AG04449 (cell line): ENCODE measurements at regions not wholly inside any gene's neighbourhood (a gene's known extent, or its start where the extent isn't known, plus 50 kb on each side); places are given as distances from the start of the nearest gene placed in this dataset.

Experiments
- CTCF ChIA-PET: fragments of 350-600 bp; formaldehyde crosslinking; extraction: SDS; loops from one replicate; lab custom pipeline; 2021; ENCODE audit warnings: antibody characterized with exemption; lab: Yijun Ruan, JAX
- POLR2A ChIA-PET: fragments of 400-600, 350-600 bp; formaldehyde crosslinking; extraction: SDS; loops from one replicate; lab custom pipeline; 2020; ENCODE audit warnings: antibody characterized with exemption, inconsistent platforms; lab: Yijun Ruan, JAX
- DNase-seq: peaks from one replicate; pipeline ENCODE4 v3.0.0-alpha.2; 2010; ENCODE audit warnings: low read depth, low spot score
- H3K4me3 ChIP-seq: 2 replicates; pipeline ENCODE4 v1.5.1; 2011; ENCODE audit warnings: low read depth, mild to moderate bottlenecking, control low read depth, low read length
- CTCF ChIP-seq: IDR thresholded peaks from one replicate; pipeline ENCODE4 v1.5.1; 2011; ENCODE audit warnings: mild to moderate bottlenecking, moderate library complexity, low read length, control low read depth, inconsistent platforms; ENCODE audit not compliant: insufficient read depth; ENCODE audit errors: missing control alignments

GRCh38 chr14:30256627-30257026 lies 302.3 kb upstream of the G2E3 start:
- CTCF ChIA-PET = interaction anchor here (7.9 kb wide), 1 partner anchor 14 kb away, joined by 62 read pairs; no protein-coding TSS in a partner anchor
- POLR2A ChIA-PET = no interaction called here
- no peak overlapping the region for H3K4me3 ChIP-seq
- DNase-seq = no peak
- no peak for TF ChIP-seq CTCF

GRCh38 chr14:30257946-30258661 lies 300.9 kb upstream of the G2E3 start:
- CTCF ChIA-PET = interaction anchor here (0.9 to 7.9 kb wide), 4 partner anchors 8 to 1503 kb away, joined by 3 to 62 read pairs (median 4); no protein-coding TSS in a partner anchor
- TF ChIP-seq CTCF = no peak
- H3K4me3 ChIP-seq = no peak overlapping the region
- DNase-seq = no peak
- POLR2A ChIA-PET = interaction anchor here (0.6 kb wide), 1 partner anchor 976 kb away, joined by 3 read pairs; no protein-coding TSS in a partner anchor

GRCh38 chr14:30260833-30261607 lies 297.9 kb upstream of the G2E3 start:
- DNase-seq = no peak
- POLR2A ChIA-PET = no interaction called here
- no peak for TF ChIP-seq CTCF
- H3K4me3 ChIP-seq = no peak overlapping the region
- CTCF ChIA-PET = interaction anchor here (2.7 to 7.9 kb wide), 2 partner anchors 10 to 23 kb away, joined by 9 to 62 read pairs; no protein-coding TSS in a partner anchor

- no peak for TF ChIP-seq CTCF
- ChIA-PET CTCF (interaction anchor here (0.8 to 11.5 kb wide), 3 partner anchors 9 to 21 kb away, joined by 3 to 169 read pairs (median 5); no protein-coding TSS in a partner anchor), POLR2A (no interaction called here)
- no peak for DNase-seq
- no peak overlapping the region for H3K4me3 ChIP-seq
Observed at GRCh38 chr14:30264161-30264560, 294.8 kb upstream of the G2E3 start.

GRCh38 chr14:30266290-30266689 lies 292.7 kb upstream of the G2E3 start:
- H3K4me3 ChIP-seq = no peak overlapping the region
- POLR2A ChIA-PET = no interaction called here
- no peak for TF ChIP-seq CTCF
- CTCF ChIA-PET = interaction anchor here (0.7 to 11.5 kb wide), 6 partner anchors 8 to 1514 kb away, joined by 3 to 169 read pairs (median 3); no protein-coding TSS in a partner anchor
- DNase-seq = no peak

GRCh38 chr14:30267141-30267540 lies 291.8 kb upstream of the G2E3 start:
- no peak for DNase-seq
- no peak overlapping the region for H3K4me3 ChIP-seq
- CTCF ChIA-PET = interaction anchor here (0.7 to 11.5 kb wide), 5 partner anchors 9 to 1514 kb away, joined by 3 to 169 read pairs (median 3); no protein-coding TSS in a partner anchor
- TF ChIP-seq CTCF = no peak
- POLR2A ChIA-PET = no interaction called here
